ENCODE measurements at regions not wholly inside any gene's neighbourhood (a gene's known extent, or its start where the extent isn't known, plus 50 kb on each side); places are given as distances from the start of the nearest gene placed in this dataset.
"Not testable (repeated sequence)": the region's sequence is repeated elsewhere in the genome, so short reads cannot be mapped to it uniquely, and the experiment has no call there.

DNA sequence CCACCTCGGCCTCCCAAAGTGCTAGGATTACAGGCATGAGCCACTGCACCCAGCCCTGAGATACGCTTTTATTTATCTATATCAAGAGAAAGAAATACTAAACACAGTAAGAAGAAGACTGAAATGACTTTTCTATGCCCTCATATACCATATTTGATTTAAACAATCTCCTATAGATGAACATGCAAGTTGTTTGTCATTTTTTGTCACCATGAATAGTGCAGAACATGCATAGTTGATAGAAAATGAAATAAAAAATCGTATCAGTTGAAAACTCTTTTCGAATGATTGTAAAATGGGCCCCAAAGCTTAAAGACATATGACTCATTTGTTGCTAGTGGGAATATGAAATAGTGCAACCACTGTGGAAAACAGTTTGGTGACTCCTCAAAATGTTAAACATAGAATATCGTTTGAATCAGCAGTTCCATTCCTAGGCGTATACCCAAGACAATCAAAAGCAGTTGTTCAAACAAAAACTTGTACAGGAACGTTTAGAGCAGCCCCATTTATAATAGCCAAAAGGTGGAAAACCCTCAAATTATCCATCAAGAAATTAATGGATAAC is 61.4 kb upstream of the ANKH start:
- Histone ChIP-seq H3K27me3 (no peaks in the 10 kb centered on the region), H3K27ac (no peak overlapping the region), H3K9ac (ENCODE audit: low read depth in 2 of 2, low read length in 2 of 2) (no peak overlapping the region), H3K36me3 (no peaks in the 10 kb centered on the region), H3K9me3 (no peaks in the 10 kb centered on the region), H3K4me1 (no peaks in the 10 kb centered on the region), H3K4me3 (no peak overlapping the region)
- TF ChIP-seq, protein P1, sequence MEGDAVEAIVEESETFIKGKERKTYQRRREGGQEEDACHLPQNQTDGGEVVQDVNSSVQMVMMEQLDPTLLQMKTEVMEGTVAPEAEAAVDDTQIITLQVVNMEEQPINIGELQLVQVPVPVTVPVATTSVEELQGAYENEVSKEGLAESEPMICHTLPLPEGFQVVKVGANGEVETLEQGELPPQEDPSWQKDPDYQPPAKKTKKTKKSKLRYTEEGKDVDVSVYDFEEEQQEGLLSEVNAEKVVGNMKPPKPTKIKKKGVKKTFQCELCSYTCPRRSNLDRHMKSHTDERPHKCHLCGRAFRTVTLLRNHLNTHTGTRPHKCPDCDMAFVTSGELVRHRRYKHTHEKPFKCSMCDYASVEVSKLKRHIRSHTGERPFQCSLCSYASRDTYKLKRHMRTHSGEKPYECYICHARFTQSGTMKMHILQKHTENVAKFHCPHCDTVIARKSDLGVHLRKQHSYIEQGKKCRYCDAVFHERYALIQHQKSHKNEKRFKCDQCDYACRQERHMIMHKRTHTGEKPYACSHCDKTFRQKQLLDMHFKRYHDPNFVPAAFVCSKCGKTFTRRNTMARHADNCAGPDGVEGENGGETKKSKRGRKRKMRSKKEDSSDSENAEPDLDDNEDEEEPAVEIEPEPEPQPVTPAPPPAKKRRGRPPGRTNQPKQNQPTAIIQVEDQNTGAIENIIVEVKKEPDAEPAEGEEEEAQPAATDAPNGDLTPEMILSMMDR (IDR thresholded peaks at IDR 0.05): no peak
- DNase-seq: no peak
- intact Hi-C loops (cut with DNase I): no loop called here

- Histone ChIP-seq H3K36me3 (no peaks in the 10 kb centered on the region), H3K9ac (ENCODE audit: low read depth in 2 of 2, low read length in 2 of 2) (no peak overlapping the region), H3K4me1 (no peaks in the 10 kb centered on the region), H3K27ac (no peak overlapping the region), H3K4me3 (no peak overlapping the region), H3K27me3 (no peaks in the 10 kb centered on the region), H3K9me3 (no peaks in the 10 kb centered on the region)
- intact Hi-C loops (cut with DNase I): no loop called here
- TF ChIP-seq, protein P1 (IDR thresholded peaks at IDR 0.05): no peak
- no peak for DNase-seq
Measured at GRCh38 chr5:14930486-14930885, 58.9 kb upstream of the ANKH start.

GRCh38 chr5:14929293-14930065 is 57.9 kb upstream of the ANKH start:
- H3K9ac ChIP-seq (ENCODE audit: low read depth in 2 of 2, low read length in 2 of 2): no peak overlapping the region
- no peaks in the 10 kb centered on the region for H3K36me3 ChIP-seq
- H3K27me3 ChIP-seq: no peaks in the 10 kb centered on the region
- H3K4me3 ChIP-seq: no peak overlapping the region
- TF ChIP-seq, protein P1 (IDR thresholded peaks at IDR 0.05): no peak
- no peak for DNase-seq
- no peak overlapping the region for H3K27ac ChIP-seq
- H3K4me1 ChIP-seq: no peaks in the 10 kb centered on the region
- intact Hi-C loops (cut with DNase I): no loop called here
- no peaks in the 10 kb centered on the region for H3K9me3 ChIP-seq

GRCh38 chr5:14928661-14929060 is 57.1 kb upstream of the ANKH start:
- DNase-seq: no peak
- H3K9ac ChIP-seq (ENCODE audit: low read depth in 2 of 2, low read length in 2 of 2): no peak overlapping the region
- H3K4me1 ChIP-seq: no peaks in the 10 kb centered on the region
- TF ChIP-seq, protein P1 (IDR thresholded peaks at IDR 0.05): no peak
- intact Hi-C loops (cut with DNase I): no loop called here
- no peaks in the 10 kb centered on the region for H3K36me3 ChIP-seq
- no peak overlapping the region for H3K4me3 ChIP-seq
- no peaks in the 10 kb centered on the region for H3K9me3 ChIP-seq
- H3K27ac ChIP-seq: no peak overlapping the region
- no peaks in the 10 kb centered on the region for H3K27me3 ChIP-seq

DNA sequence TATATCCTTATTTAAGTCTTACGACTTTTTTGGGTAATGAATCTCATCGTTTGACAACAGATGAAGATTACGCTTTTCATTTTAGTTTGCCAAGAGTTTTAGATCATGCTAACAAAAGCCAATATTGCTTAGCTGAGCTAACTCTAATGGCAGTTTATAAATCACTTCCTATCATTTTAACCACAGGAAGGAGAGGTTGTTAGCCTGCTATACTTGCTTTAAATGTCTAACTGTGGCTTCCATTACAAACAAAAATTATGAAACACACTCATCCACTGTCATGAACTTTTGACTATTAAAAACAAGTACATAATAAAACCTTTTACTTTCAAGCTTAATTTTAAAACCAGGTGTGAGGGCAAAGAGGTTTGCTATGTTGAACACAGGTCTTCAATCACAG is 53.7 kb upstream of the ANKH start:
- TF ChIP-seq, protein P1 (IDR thresholded peaks at IDR 0.05): no peak
- Histone ChIP-seq H3K4me3 (no peak overlapping the region), H3K27me3 (no peaks in the 10 kb centered on the region), H3K9me3 (no peaks in the 10 kb centered on the region), H3K36me3 (no peaks in the 10 kb centered on the region), H3K9ac (ENCODE audit: low read depth in 2 of 2, low read length in 2 of 2) (no peak overlapping the region), H3K27ac (no peak overlapping the region), H3K4me1 (no peaks in the 10 kb centered on the region)
- no peak for DNase-seq
- intact Hi-C loops (cut with DNase I): no loop called here

DNA sequence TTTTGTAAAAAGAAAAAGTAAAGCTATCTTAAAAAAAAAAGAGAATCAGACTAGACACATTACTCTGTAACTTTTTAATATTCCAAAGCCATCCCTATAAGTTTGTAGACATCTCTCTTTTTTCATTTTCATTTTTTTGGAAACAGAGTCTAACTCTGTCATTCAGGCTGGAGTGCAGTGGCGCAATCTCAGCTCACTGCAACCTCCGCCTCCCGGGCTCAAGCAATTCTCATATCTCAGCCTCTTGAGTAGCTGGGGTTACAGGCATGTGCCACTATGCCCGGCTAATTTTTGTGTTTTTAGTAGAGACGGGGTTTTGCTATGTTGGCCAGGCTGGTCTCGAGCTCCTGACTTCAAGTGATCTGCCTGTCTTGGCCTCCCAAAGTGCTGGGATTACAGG is 51.4 kb upstream of the ANKH start:
- H3K4me1 ChIP-seq; intact Hi-C loops (cut with DNase I); DNase-seq: not testable (repeated sequence)

More for the DNA sequence above, 51.4 kb upstream of the ANKH start:
- H3K9me3 ChIP-seq; H3K9ac ChIP-seq (ENCODE audit: low read depth in 2 of 2, low read length in 2 of 2); H3K4me3 ChIP-seq; H3K27me3 ChIP-seq; H3K27ac ChIP-seq; H3K36me3 ChIP-seq: not testable (repeated sequence)
